ENCODE measurements at regions not wholly inside any gene's neighbourhood (a gene's known extent, or its start where the extent isn't known, plus 50 kb on each side); places are given as distances from the start of the nearest gene placed in this dataset.
A peak's percentile ranks its signal among the peaks of the same experiment; 100 is the strongest.
"Not testable (repeated sequence)": the region's sequence is repeated elsewhere in the genome, so short reads cannot be mapped to it uniquely, and the experiment has no call there.

DNA sequence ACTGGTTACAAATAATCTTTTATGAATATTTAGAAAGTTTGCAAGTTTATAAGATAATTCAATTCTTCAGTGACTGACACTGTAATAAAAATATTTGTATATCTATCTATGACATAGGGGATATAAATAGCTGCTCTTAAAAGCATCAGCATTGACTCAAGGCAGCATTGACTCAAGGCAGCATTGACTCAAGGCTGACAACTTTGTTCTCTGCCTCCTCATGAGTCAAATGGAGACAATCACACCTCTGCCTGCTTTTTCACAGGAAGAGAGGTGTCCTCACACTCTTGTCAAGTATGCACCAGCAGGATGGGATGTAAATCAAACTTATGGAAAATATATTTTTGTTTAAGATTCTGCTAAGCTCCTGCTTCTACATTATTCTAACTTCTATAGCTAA is 1173.1 kb downstream of the NSUN3 start:
- H3K4me1 Mint-ChIP-seq (ENCODE audit: low read depth), result no peaks in the 10 kb centered on the region
- TF ChIP-seq, protein P1, sequence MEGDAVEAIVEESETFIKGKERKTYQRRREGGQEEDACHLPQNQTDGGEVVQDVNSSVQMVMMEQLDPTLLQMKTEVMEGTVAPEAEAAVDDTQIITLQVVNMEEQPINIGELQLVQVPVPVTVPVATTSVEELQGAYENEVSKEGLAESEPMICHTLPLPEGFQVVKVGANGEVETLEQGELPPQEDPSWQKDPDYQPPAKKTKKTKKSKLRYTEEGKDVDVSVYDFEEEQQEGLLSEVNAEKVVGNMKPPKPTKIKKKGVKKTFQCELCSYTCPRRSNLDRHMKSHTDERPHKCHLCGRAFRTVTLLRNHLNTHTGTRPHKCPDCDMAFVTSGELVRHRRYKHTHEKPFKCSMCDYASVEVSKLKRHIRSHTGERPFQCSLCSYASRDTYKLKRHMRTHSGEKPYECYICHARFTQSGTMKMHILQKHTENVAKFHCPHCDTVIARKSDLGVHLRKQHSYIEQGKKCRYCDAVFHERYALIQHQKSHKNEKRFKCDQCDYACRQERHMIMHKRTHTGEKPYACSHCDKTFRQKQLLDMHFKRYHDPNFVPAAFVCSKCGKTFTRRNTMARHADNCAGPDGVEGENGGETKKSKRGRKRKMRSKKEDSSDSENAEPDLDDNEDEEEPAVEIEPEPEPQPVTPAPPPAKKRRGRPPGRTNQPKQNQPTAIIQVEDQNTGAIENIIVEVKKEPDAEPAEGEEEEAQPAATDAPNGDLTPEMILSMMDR (IDR thresholded peaks at IDR 0.05), result no peak
- no peak overlapping the region for H3K27ac Mint-ChIP-seq (ENCODE audit: unreplicated experiment)
- no peaks in the 10 kb centered on the region for H3K27me3 Mint-ChIP-seq (ENCODE audit: low read depth)
- no peak for DNase-seq (ENCODE audit: low spot score)
- H3K4me3 Mint-ChIP-seq (ENCODE audit: unreplicated experiment), result no peak overlapping the region
- H3K36me3 Mint-ChIP-seq (ENCODE audit: low read depth), result no peaks in the 10 kb centered on the region
- no peaks in the 10 kb centered on the region for H3K9me3 Mint-ChIP-seq (ENCODE audit: low read depth)

DNA sequence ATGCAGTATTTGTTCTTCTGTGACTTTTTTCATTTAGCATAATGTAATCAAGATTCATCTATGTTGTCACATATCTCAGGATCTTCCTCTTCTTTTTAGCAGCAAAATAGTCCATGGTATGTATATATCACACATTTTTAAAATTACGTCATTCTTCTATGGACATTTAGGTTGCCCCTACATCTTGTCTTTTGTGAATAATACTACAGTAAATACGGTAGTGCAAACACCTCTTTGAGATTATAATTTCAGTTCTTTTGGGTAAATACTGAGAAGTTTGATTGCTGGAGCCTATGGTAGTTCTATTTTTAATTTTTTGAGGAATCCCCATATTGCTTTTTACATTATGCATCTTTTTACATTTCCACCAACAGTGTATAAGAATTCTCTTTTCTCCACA is 1174.9 kb downstream of the NSUN3 start:
- TF ChIP-seq, protein P1 (IDR thresholded peaks at IDR 0.05), result no peak
- no peak for DNase-seq (ENCODE audit: low spot score)
- no peaks in the 10 kb centered on the region for H3K9me3 Mint-ChIP-seq (ENCODE audit: low read depth)
- H3K4me1 Mint-ChIP-seq (ENCODE audit: low read depth), result no peaks in the 10 kb centered on the region
- no peaks in the 10 kb centered on the region for H3K36me3 Mint-ChIP-seq (ENCODE audit: low read depth)
- no peak overlapping the region for H3K27ac Mint-ChIP-seq (ENCODE audit: unreplicated experiment)
- H3K27me3 Mint-ChIP-seq (ENCODE audit: low read depth), result no peaks in the 10 kb centered on the region
- no peak overlapping the region for H3K4me3 Mint-ChIP-seq (ENCODE audit: unreplicated experiment)

GRCh38 chr3:95240395-95240794 is 1177.5 kb downstream of the NSUN3 start:
- Mint-ChIP-seq H3K27me3 (ENCODE audit: low read depth) (no peaks in the 10 kb centered on the region), H3K4me1 (ENCODE audit: low read depth) (no peaks in the 10 kb centered on the region), H3K4me3 (ENCODE audit: unreplicated experiment) (no peak overlapping the region), H3K36me3 (ENCODE audit: low read depth) (no peaks in the 10 kb centered on the region), H3K9me3 (ENCODE audit: low read depth) (no peaks in the 10 kb centered on the region), H3K27ac (ENCODE audit: unreplicated experiment) (no peak overlapping the region)
- DNase-seq (ENCODE audit: low spot score), result no peak
- TF ChIP-seq, protein P1 (IDR thresholded peaks at IDR 0.05), result no peak

GRCh38 chr3:95241256-95241655 is 1178.4 kb downstream of the NSUN3 start:
- not testable (repeated sequence) for H3K4me3 Mint-ChIP-seq (ENCODE audit: unreplicated experiment); H3K27ac Mint-ChIP-seq (ENCODE audit: unreplicated experiment); H3K9me3 Mint-ChIP-seq (ENCODE audit: low read depth); H3K4me1 Mint-ChIP-seq (ENCODE audit: low read depth); H3K27me3 Mint-ChIP-seq (ENCODE audit: low read depth); H3K36me3 Mint-ChIP-seq (ENCODE audit: low read depth)
- DNase-seq (ENCODE audit: low spot score), result peak; percentile 22

DNA sequence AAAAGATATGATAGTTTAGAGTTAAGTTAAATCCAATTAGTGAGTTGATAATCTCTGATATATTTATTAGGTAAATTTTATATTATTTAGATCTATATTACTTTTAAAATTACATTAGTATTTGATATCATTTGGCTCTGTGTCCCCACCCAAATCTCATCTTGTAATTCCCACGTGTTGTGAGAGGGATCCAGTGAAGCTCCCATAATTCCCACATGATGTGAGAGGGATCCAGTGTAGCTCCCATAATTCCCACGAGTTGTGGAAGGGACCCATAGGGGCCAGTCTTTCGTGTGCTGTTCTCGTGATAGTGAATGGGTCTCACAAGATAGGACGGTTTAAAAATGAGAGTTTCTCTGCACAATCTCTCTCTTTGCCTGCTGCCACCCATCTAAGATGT is 1183.6 kb downstream of the NSUN3 start:
- Mint-ChIP-seq H3K4me1 (ENCODE audit: low read depth) (no peaks in the 10 kb centered on the region), H3K4me3 (ENCODE audit: unreplicated experiment) (no peak overlapping the region), H3K27me3 (ENCODE audit: low read depth) (no peaks in the 10 kb centered on the region), H3K27ac (ENCODE audit: unreplicated experiment) (no peak overlapping the region), H3K36me3 (ENCODE audit: low read depth) (no peaks in the 10 kb centered on the region), H3K9me3 (ENCODE audit: low read depth) (no peaks in the 10 kb centered on the region)
- TF ChIP-seq, protein P1 (IDR thresholded peaks at IDR 0.05), result no peak
- DNase-seq (ENCODE audit: low spot score), result no peak

DNA sequence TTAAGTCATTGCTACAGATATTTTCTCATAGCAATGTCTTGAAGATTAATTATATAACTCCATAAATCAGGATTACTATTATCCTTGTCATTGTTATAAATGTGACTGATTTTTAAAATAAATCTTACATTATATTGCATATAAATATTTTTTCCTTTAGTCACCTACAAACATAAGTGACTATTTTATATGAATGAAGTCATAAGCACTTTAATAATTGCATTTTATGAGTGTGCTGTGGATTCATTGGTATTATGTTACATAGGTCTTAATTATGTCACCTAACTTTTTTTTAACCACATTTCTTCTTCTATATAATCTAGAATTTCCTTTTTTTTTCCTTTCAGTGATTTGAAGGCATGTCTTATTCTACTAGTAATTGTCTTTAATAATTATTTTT is 1191.2 kb downstream of the NSUN3 start:
- H3K4me3 Mint-ChIP-seq (ENCODE audit: unreplicated experiment), result no peak overlapping the region
- H3K9me3 Mint-ChIP-seq (ENCODE audit: low read depth), result no peaks in the 10 kb centered on the region
- H3K36me3 Mint-ChIP-seq (ENCODE audit: low read depth), result no peaks in the 10 kb centered on the region
- TF ChIP-seq, protein P1 (IDR thresholded peaks at IDR 0.05), result no peak
- no peaks in the 10 kb centered on the region for H3K27me3 Mint-ChIP-seq (ENCODE audit: low read depth)
- no peaks in the 10 kb centered on the region for H3K4me1 Mint-ChIP-seq (ENCODE audit: low read depth)
- no peak overlapping the region for H3K27ac Mint-ChIP-seq (ENCODE audit: unreplicated experiment)
- DNase-seq (ENCODE audit: low spot score), result no peak

Data from chondrocyte (in vitro differentiated cells).